HepG2 (cell line): ENCODE measurements at regions not wholly inside any gene's neighbourhood (a gene's known extent, or its start where the extent isn't known, plus 50 kb on each side); places are given as distances from the start of the nearest gene placed in this dataset.

Source experiments
- ATAC-seq: fragments of 200-7000 bp; cut with Tn5 transposase; 3 replicates; pipeline ENCODE4 v1.9.1; 2020; ENCODE audit warnings: mild to moderate bottlenecking, moderate library complexity
- BruUV-seq: library from RNA; stranded (reverse); fragments of 400-500 nt; replicated peaks from 2 replicates; lab custom pipeline; 2021; lab: Mats Ljungman, UMichigan
- CTCF ChIA-PET: fragments of 300-600 bp; formaldehyde crosslinking; extraction: SDS; loops from one replicate; lab custom pipeline; 2021; ENCODE audit warnings: low total read pairs, inconsistent platforms, low intra/inter-chr PET ratio; lab: Yijun Ruan, JAX
- POLR2A ChIA-PET: fragments of 350-600 bp; sonication (Branson Sonifier 250); formaldehyde crosslinking; loops from one replicate; lab custom pipeline; 2020; ENCODE audit warnings: antibody characterized with exemption, inconsistent platforms; lab: Yijun Ruan, JAX
- DNase-seq: peaks from one replicate; pipeline ENCODE4 v3.0.0-alpha.2; 2015; ENCODE audit warnings: low spot score
- FAIRE-seq: peaks from 3 replicates; lab custom pipeline; 2011; peaks lifted over from hg19 to GRCh38; lab: Jason Lieb, UNC
- H2AFZ ChIP-seq: one replicate; pipeline ENCODE4 v1.6.1; 2011; ENCODE audit warnings: low read length, inconsistent platforms
- H3K27ac ChIP-seq: fragments of 300-600 bp; 3 replicates; pipeline ENCODE4 v1.8.0; 2011; ENCODE audit warnings: mixed run types, mild to moderate bottlenecking, mixed read lengths, low read length, inconsistent platforms; ENCODE audit not compliant: insufficient read depth; ENCODE audit errors: extremely low read length
- H3K27me3 ChIP-seq, 2 experiments: fragments of 200-600 bp in 1 of 2; 2 replicates in 1 of 2; 3 replicates in 1 of 2; pipeline versions ENCODE4 v1.6.0 to v1.8.0; 2011; ENCODE audit warnings: low read length in 2 of 2, mild to moderate bottlenecking in 2 of 2, moderate library complexity in 2 of 2, inconsistent platforms in 1 of 2; ENCODE audit not compliant: insufficient read depth in 2 of 2, control insufficient read depth in 1 of 2
- H3K36me3 ChIP-seq, 2 experiments: fragments of 200-600 bp in 1 of 2; replicated peaks in 1 of 2; 2 replicates in 1 of 2; 3 replicates in 1 of 2; pipeline versions ENCODE4 v1.5.1 to v1.8.0; 2011; ENCODE audit warnings: low read length in 2 of 2, inconsistent platforms in 1 of 2; ENCODE audit not compliant: insufficient read depth in 2 of 2, control insufficient read depth in 1 of 2
- H3K4me1 ChIP-seq: 2 replicates; pipeline ENCODE4 v1.5.1; 2012; ENCODE audit warnings: low read length, inconsistent platforms; ENCODE audit not compliant: insufficient read depth
- H3K4me2 ChIP-seq: 2 replicates; pipeline ENCODE4 v1.6.0; 2011; ENCODE audit warnings: low read depth, low read length, inconsistent platforms
- H3K4me3 ChIP-seq, 3 experiments: fragments of 200-600 bp in 1 of 3; sonication (generic), shearing (Covaris generic) in 1 of 3; replicated peaks in 1 of 3; 2 replicates each; pipeline ENCODE4 v1.5.1; 2011 to 2016; ENCODE audit warnings: low read length in 3 of 3, inconsistent platforms in 2 of 3, low read depth in 2 of 3, mild to moderate bottlenecking in 2 of 3, control low read depth in 1 of 3, mixed read lengths in 1 of 3; ENCODE audit not compliant: insufficient read depth in 1 of 3
- H3K79me2 ChIP-seq: one replicate; pipeline ENCODE4 v1.6.1; 2011; ENCODE audit warnings: low read length, inconsistent platforms; ENCODE audit not compliant: insufficient read depth
- H3K9ac ChIP-seq: 2 replicates; pipeline ENCODE4 v1.6.0; 2011; ENCODE audit warnings: mild to moderate bottlenecking, low read depth, low read length, inconsistent platforms; ENCODE audit not compliant: insufficient read depth
- H3K9me3 ChIP-seq: 2 replicates; pipeline ENCODE4 v1.5.1; 2012; ENCODE audit warnings: mild to moderate bottlenecking, low read length
- H4K20me1 ChIP-seq: 2 replicates; pipeline ENCODE4 v1.6.0; 2011; ENCODE audit warnings: inconsistent platforms, mild to moderate bottlenecking, low read length, moderate library complexity; ENCODE audit not compliant: insufficient read depth
- ETV6 ChIP-seq: sonication (generic); formaldehyde crosslinking; conservative IDR thresholded peaks from 2 replicates; pipeline ENCODE4 v1.4.0; 2020; ENCODE audit warnings: missing genetic modification reagents
- HNRNPH1 ChIP-seq: fragments of 200-400 bp; formaldehyde crosslinking; optimal IDR thresholded peaks from 2 replicates; pipeline ENCODE3; 2017; ENCODE audit warnings: mild to moderate bottlenecking, low read depth, low read length
- KAT8 ChIP-seq: IDR thresholded peaks from 2 replicates; pipeline ENCODE4 v1.6.1; 2016; ENCODE audit warnings: missing genetic modification reagents, missing compliant biosample characterization
- KDM5B ChIP-seq: sonication (generic); formaldehyde crosslinking; IDR thresholded peaks from 2 replicates; pipeline ENCODE4 v1.4.0; 2020; ENCODE audit warnings: missing genetic modification reagents, mild to moderate bottlenecking, borderline replicate concordance
- RAD21 ChIP-seq: fragments of 450-650 bp; formaldehyde crosslinking; IDR thresholded peaks from 2 replicates; pipeline ENCODE4 v1.5.0; 2020; ENCODE audit warnings: mild to moderate bottlenecking
- SETDB1 ChIP-seq: sonication (generic); formaldehyde crosslinking; IDR thresholded peaks from 2 replicates; pipeline ENCODE4 v1.5.1; 2020; ENCODE audit warnings: missing genetic modification reagents, mild to moderate bottlenecking, borderline replicate concordance
- SIX1 ChIP-seq: sonication (generic); formaldehyde crosslinking; IDR thresholded peaks from 2 replicates; pipeline ENCODE4 v1.4.0; 2020; ENCODE audit warnings: missing genetic modification reagents, borderline replicate concordance
- SOX5 ChIP-seq: IDR thresholded peaks from 2 replicates; pipeline ENCODE4 v1.6.1; 2016; ENCODE audit warnings: borderline replicate concordance
- TBX2 ChIP-seq: sonication (generic); formaldehyde crosslinking; IDR thresholded peaks from 2 replicates; pipeline ENCODE4 v1.5.0; 2020; ENCODE audit warnings: missing genetic modification reagents, mild to moderate bottlenecking, borderline replicate concordance
- ZNF616 ChIP-seq: sonication (generic); formaldehyde crosslinking; IDR thresholded peaks from 2 replicates; pipeline ENCODE4 v1.5.0; 2020; ENCODE audit warnings: low read depth, mild to moderate bottlenecking, missing genetic modification reagents
- ZNF746 ChIP-seq: sonication (generic); formaldehyde crosslinking; IDR thresholded peaks from 2 replicates; pipeline ENCODE4 v1.8.0; 2022; ENCODE audit warnings: mild to moderate bottlenecking, missing genetic modification reagents
- ZNF776 ChIP-seq: sonication (generic); formaldehyde crosslinking; IDR thresholded peaks from 2 replicates; pipeline ENCODE4 v1.4.0; 2020; ENCODE audit warnings: mild to moderate bottlenecking, missing genetic modification reagents
- ZNF781 ChIP-seq: sonication (generic); formaldehyde crosslinking; IDR thresholded peaks from 2 replicates; pipeline ENCODE4 v1.5.1; 2020; ENCODE audit warnings: borderline replicate concordance, mild to moderate bottlenecking, missing genetic modification reagents; ENCODE audit errors: not compliant biosample characterization
- in situ Hi-C: cut with HindIII; loops from 2 replicates; pipeline ENCODE4 v1.10.0; 2017; ENCODE audit warnings: low pct_unique_long_range_greater_than_20kb; ENCODE audit not compliant: extremely low pct_ligation_motif_present
- intact Hi-C: fragments of 100-400 bp; cut with micrococcal nuclease; formaldehyde crosslinking; loops from one replicate; pipeline ENCODE4 v1.10.0; 2022; ENCODE audit not compliant: unreplicated experiment
- TF ChIP-seq, protein P1 (sequence below): sonication (generic); formaldehyde crosslinking; IDR thresholded peaks from 2 replicates; pipeline ENCODE4 v1.4.0; 2020; ENCODE audit warnings: missing genetic modification reagents
- TF ChIP-seq, protein P2 (sequence below): sonication (generic); formaldehyde crosslinking; IDR thresholded peaks from 2 replicates; pipeline ENCODE4 v1.5.0; 2020; ENCODE audit warnings: missing genetic modification reagents
- TF ChIP-seq, protein P3 (sequence below): sonication (generic); formaldehyde crosslinking; conservative IDR thresholded peaks from 2 replicates; pipeline ENCODE4 v1.4.0; 2020; ENCODE audit warnings: mild to moderate bottlenecking, missing genetic modification reagents, moderate library complexity

DNA sequence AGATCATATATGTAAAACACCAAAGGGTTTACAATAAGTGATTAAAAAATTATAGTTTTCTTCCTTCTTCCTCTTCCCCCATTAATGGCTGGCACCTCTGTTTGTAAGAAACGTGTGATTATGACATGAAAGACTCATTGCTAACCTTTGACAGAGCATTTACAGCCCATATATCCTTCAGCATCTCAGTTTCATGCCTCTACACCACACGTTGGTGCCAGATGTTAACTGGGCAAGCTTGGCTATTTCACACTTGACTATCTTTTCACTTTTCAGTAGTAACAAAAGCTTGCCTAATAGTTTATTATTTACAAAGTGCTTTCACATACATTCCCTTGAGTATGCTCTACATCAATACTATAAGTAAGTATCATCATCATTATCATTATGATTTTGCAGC, 65.3 kb upstream of the C1QTNF7 start (continued):
- TF ChIP-seq ZNF746 (CRISPR knock-in tag) (no peak), KDM5B (CRISPR knock-in tag) (no peak), TBX2 (CRISPR knock-in tag) (no peak)
- TF ChIP-seq, protein P1, sequence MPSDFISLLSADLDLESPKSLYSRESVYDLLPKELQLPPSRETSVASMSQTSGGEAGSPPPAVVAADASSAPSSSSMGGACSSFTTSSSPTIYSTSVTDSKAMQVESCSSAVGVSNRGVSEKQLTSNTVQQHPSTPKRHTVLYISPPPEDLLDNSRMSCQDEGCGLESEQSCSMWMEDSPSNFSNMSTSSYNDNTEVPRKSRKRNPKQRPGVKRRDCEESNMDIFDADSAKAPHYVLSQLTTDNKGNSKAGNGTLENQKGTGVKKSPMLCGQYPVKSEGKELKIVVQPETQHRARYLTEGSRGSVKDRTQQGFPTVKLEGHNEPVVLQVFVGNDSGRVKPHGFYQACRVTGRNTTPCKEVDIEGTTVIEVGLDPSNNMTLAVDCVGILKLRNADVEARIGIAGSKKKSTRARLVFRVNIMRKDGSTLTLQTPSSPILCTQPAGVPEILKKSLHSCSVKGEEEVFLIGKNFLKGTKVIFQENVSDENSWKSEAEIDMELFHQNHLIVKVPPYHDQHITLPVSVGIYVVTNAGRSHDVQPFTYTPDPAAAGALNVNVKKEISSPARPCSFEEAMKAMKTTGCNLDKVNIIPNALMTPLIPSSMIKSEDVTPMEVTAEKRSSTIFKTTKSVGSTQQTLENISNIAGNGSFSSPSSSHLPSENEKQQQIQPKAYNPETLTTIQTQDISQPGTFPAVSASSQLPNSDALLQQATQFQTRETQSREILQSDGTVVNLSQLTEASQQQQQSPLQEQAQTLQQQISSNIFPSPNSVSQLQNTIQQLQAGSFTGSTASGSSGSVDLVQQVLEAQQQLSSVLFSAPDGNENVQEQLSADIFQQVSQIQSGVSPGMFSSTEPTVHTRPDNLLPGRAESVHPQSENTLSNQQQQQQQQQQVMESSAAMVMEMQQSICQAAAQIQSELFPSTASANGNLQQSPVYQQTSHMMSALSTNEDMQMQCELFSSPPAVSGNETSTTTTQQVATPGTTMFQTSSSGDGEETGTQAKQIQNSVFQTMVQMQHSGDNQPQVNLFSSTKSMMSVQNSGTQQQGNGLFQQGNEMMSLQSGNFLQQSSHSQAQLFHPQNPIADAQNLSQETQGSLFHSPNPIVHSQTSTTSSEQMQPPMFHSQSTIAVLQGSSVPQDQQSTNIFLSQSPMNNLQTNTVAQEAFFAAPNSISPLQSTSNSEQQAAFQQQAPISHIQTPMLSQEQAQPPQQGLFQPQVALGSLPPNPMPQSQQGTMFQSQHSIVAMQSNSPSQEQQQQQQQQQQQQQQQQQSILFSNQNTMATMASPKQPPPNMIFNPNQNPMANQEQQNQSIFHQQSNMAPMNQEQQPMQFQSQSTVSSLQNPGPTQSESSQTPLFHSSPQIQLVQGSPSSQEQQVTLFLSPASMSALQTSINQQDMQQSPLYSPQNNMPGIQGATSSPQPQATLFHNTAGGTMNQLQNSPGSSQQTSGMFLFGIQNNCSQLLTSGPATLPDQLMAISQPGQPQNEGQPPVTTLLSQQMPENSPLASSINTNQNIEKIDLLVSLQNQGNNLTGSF, result no peak

DNA sequence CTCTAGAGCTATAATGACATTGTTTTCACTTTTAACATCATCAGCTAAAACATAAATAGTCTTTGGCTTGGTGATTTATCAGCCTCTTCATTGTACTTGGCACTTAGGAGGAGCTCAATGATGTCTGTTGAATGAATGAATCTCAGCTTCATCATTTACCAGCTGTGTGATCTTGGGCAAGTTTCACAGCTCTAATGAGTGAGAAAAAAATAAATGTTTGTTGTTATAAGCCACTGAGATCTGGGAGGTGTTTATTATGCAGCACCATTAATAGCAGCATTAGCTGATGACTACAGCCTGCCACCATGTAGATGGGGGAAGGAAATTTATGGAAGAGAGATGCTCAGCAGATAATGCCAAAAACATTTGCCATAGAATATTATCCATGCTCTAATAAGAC, 63.6 kb upstream of the C1QTNF7 start:
- no peak overlapping the region for H3K9ac ChIP-seq
- no TSS peak for BruUV-seq
- no peaks in the 10 kb centered on the region for H3K9me3 ChIP-seq
- ATAC-seq (no peak), DNase-seq (no peak), FAIRE-seq (no peak)
- in situ Hi-C loops, result no loop called here
- ChIA-PET CTCF (no interaction called here), POLR2A (no interaction called here)
- no peaks in the 10 kb centered on the region for H3K4me1 ChIP-seq
- H3K36me3 ChIP-seq, result no peaks in the 10 kb centered on the region
- no peak overlapping the region for H3K27ac ChIP-seq
- no peaks in the 10 kb centered on the region for H3K79me2 ChIP-seq
- H3K4me3 ChIP-seq, result no peak overlapping the region
- H2AFZ ChIP-seq, result no peak overlapping the region
- intact Hi-C loops, result no loop called here
- no peaks in the 10 kb centered on the region for H3K27me3 ChIP-seq
- no peaks in the 10 kb centered on the region for H4K20me1 ChIP-seq
- H3K4me2 ChIP-seq, result no peak overlapping the region
- no peak for TF ChIP-seq ZNF616 (CRISPR knock-in tag)
- no peak for TF ChIP-seq ZNF781 (CRISPR knock-in tag)
- TF ChIP-seq RAD21 (CRISPR knock-in tag), result no peak
- no peak for TF ChIP-seq SIX1 (CRISPR knock-in tag)
- TF ChIP-seq, protein P2, sequence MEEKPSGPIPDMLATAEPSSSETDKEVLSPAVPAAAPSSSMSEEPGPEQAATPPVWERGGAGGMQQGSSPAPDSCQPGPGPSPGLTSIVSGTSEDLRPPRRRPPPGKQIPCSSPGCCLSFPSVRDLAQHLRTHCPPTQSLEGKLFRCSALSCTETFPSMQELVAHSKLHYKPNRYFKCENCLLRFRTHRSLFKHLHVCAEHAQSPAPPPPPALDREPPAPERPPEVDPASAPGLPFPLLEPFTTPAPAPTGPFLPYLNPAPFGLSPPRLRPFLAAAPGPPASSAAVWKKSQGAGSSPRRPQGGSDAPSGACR, result no peak
- TF ChIP-seq SOX5, result no peak
- no peak for TF ChIP-seq ZNF776
- no peak for TF ChIP-seq ETV6 (CRISPR knock-in tag)
- TF ChIP-seq HNRNPH1, result no peak
- TF ChIP-seq SETDB1 (CRISPR knock-in tag), result no peak
- TF ChIP-seq KAT8 (CRISPR knock-in tag), result no peak
- TF ChIP-seq, protein P3, sequence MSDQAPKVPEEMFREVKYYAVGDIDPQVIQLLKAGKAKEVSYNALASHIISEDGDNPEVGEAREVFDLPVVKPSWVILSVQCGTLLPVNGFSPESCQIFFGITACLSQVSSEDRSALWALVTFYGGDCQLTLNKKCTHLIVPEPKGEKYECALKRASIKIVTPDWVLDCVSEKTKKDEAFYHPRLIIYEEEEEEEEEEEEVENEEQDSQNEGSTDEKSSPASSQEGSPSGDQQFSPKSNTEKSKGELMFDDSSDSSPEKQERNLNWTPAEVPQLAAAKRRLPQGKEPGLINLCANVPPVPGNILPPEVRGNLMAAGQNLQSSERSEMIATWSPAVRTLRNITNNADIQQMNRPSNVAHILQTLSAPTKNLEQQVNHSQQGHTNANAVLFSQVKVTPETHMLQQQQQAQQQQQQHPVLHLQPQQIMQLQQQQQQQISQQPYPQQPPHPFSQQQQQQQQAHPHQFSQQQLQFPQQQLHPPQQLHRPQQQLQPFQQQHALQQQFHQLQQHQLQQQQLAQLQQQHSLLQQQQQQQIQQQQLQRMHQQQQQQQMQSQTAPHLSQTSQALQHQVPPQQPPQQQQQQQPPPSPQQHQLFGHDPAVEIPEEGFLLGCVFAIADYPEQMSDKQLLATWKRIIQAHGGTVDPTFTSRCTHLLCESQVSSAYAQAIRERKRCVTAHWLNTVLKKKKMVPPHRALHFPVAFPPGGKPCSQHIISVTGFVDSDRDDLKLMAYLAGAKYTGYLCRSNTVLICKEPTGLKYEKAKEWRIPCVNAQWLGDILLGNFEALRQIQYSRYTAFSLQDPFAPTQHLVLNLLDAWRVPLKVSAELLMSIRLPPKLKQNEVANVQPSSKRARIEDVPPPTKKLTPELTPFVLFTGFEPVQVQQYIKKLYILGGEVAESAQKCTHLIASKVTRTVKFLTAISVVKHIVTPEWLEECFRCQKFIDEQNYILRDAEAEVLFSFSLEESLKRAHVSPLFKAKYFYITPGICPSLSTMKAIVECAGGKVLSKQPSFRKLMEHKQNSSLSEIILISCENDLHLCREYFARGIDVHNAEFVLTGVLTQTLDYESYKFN (CRISPR knock-in tag), result no peak
